Left kidney (tissue), 1 donor: ENCODE measurements at regions not wholly inside any gene's neighbourhood (a gene's known extent, or its start where the extent isn't known, plus 50 kb on each side); places are given as distances from the start of the nearest gene placed in this dataset.

Source experiments
- DNase-seq: peaks from one replicate; pipeline ENCODE4 v3.0.0-alpha.2; 2013

DNA sequence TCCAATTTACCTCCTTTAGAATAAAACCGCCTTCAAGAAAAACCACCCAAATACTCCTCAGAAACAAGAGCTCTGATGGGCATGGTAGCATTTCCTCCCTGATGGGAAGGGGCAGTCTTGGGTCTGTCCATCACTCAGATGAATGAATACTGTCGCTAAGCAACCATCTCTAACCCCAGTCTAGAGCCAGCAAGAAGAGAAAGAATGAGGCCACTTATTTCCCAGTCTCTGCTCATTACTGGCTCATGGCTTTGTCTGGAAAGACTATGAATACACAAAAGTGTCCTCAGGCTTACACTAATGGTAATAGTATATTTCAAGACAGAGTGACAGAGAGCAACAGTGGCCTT, 51.0 kb upstream of the F3 start:
- no peak for DNase-seq

GRCh38 chr1:94591823-94592570, 50.4 kb upstream of the F3 start:
- no peak for DNase-seq
